Activated CD4-positive, alpha-beta T cell treated with anti-CD3 and anti-CD28 coated beads, Interleukin-2, Interleukin-4, amounts not matched to agents 100 ng/mL and 50 ng/mL, durations not matched to agents 16 hours and 8 hours (primary cell): ENCODE measurements at regions not wholly inside any gene's neighbourhood (a gene's known extent, or its start where the extent isn't known, plus 50 kb on each side); places are given as distances from the start of the nearest gene placed in this dataset.
A peak's percentile ranks its signal among the peaks of the same experiment; 100 is the strongest.

Source experiments
- DNase-seq: peaks from one replicate; pipeline ENCODE4 v3.0.0-alpha.2; 2020; ENCODE audit warnings: low spot score

DNA sequence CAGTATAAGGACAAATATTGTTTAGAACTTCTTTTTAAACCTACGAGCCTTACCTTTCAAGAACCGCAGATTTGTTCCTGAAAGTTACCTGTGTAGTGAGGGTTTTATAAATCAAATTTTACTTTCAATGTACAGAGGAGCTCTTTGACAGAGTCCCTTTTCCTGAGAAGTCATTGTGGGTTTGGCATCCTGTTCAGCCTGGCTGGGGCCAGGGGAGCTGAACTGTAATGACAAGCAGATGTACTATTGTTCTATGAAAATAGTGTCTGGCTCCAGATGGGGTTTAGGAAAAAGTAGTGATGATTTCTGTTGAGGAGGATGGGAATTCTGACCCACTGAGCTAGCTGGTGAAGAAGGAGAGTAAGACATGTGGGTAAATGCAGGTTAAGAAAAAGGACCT is 196.2 kb upstream of the PGRMC2 start:
- no peak for DNase-seq

DNA sequence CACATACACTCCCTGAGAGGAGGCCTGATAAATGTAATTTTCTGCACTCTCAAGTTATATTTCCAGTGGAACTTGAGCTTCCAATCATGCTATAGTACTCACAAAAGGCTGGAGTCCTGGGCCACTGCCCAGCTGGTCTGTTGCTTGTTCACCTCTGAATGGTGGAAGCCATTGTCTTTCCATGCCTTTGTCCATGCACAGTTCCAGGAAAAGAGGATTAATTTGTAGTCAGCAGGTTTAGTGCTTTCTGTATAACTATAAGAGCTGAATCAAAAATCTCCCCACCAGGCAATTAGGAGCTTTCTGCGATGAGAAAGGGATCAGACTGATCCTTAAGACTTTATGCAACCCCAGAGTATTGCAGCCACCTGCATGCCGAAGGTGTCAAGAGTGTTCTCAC is 195.4 kb upstream of the PGRMC2 start:
- no peak for DNase-seq

DNA sequence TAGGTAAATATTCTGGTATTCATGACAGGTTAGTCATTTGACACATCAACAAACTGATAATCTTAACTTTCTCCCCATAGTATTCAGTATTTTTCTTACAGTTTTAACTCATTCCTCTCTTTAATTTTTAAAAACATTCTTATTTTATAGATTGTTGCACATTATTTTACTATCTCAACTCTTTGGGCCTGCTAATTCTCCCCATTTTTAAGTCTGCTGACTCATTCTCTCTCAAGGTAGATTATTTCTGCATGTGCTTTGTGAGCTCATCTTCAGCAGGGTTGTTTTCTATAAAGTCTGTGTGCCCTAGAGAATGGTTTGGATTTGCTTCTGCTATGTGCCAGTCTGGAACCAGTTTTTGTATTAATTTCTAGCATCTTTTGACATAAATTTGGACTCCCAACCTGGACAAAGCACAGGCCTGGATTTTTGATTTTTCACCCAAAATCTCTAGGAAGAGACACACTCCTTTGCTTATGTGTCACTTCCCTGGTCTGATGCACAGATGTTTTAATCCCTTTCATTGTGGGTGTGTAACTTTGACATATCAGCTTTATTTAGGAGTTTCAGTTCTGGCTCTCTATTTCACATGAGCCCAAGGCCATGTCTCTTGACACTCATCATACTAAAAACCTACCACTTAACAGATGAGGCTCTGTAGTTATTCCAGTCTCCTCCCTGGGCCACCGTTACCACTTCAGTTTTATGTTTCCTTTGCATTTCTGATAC is 194.3 kb upstream of the PGRMC2 start:
- no peak for DNase-seq

DNA sequence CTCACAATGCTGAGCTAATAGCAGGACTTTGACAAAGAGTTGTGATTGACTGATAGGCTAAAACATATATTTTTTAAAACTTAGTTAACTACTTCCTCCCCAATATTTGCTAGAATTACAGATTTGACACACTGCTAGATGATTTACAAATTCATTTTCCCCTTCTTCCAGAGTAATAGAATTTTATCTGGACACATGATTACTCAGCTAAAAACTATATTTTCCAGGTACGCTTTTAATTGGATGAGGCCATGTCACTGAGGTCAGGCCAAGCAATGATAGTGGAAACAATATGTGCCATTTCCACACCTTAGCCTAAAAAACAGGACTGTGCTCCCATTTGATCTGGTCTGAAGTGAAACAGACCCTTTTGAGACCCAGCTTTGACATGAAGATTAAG is 193.3 kb upstream of the PGRMC2 start:
- DNase-seq: no peak

DNA sequence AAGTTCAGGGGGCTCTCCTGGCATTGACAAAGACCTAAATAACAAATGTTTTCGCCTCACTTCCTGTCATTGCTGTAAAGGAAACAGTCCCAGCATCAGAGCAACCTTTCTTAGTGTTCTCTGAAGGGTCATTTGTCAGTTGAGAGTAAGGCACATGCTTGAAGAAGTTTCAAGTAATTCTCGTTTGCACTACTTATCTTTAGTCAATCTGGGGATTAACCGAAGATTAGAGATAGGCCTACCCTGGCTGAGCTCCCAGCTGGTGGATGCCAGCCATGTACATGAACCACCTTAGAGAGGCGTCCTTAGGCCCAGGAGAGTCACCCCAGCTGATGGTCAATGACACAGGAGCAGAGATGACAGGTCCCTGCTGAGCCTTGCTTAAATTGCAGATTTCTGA is 189.9 kb upstream of the PGRMC2 start:
- DNase-seq: no peak

DNA sequence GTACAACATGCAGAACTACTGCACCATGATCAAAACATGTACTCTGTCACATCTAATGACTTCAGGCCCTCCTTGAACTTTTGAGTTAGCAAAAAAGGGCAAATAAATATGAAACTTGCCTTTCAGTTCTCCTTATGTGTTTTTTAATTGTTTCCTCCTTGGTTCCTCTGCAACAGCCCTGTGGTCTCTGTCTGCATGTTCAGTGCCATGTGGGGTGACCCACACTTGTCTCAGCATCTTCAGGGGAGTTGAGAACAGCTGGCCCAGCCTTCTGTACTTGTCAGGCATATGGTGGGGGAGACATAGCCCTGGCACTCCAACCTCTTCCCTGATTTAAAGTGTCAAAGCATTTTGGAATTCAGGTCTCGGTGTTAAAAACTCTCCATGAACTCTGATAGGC is 188.0 kb upstream of the PGRMC2 start:
- DNase-seq: no peak

DNA sequence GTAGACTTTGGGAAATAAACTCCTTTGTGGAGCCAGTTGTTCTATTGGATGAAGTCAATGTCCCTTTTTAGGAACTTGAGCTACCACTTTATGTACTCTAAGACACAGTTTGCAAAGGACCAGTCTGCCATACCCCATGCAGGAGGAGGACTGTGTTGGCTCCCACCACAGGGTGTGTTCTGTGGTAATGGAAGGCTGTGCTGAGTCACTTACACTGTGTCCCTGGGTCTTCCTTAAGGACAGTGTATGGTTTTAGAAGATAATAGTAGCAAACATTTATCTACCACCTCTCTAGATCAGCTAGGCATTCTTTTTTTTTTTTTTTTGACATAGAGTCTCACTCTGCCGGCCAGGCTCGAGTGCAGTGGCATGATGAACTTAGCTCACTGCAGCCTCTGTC is 184.0 kb upstream of the PGRMC2 start:
- no peak for DNase-seq

DNA sequence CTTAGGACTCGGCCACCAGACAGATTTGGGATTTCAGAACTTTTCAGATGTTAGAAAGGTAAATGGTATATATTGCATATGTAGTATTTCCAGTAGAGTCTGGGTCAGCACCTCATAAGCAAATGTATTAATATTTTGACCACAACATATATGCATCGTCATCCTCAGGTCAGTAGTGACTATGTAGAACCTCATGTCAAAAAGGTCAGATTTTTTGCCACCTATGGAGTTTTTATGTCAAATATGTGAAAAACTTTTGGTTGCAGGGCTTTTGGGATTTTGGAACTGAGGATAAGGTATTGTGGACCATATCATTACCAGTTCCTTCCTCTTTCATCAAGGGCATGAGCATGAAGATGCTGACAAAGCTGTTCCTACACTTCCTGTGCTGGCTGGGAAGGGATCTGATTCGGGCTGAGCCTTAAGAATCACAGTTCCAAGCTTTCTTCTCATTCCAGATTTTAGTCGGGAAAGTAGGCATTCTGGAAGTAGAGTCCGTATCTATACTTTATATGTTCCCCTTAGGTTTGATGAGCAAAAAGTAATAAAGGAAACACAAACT is 183.0 kb upstream of the PGRMC2 start:
- DNase-seq: no peak

DNA sequence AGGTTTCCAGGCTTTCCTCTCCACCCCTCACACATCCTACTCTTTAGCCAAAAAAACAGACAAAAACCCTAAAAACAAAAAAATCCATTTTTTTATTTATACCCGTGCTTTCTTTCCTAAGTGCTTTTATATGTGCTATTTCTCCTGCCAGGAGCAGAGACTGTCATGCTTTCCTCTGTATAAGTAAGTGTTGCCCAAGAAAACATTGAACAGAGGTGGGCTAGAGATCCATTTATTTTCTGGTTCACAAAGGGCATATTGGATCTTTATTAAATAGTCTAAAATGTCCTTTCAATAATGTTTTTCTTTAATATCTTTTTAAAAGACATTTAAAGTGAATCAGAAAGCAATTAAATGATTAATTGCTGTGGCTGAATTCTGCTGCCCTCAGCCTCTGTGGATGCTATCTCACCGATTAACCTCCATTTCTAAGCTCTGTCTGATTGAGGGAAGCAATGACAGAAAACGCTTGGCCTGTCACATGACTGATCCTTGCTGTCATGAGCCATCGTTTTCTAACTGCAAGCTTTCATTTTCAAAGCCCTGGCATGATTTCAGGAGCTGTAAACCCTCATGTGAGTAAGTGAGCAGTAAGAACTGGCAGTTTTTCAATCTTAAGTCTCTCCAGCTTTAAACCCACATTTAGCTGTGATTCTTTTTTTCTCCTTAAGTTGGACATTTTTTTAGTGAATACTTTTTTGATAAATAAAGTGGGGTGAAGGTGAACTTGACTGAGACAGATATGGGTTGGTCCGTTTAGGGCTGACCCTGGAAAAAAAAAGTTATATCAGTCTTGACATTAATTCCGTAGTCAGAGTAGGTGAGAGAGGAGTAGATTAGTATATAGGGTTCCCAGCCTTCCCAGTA is 180.7 kb upstream of the PGRMC2 start:
- DNase-seq: no peak

DNA sequence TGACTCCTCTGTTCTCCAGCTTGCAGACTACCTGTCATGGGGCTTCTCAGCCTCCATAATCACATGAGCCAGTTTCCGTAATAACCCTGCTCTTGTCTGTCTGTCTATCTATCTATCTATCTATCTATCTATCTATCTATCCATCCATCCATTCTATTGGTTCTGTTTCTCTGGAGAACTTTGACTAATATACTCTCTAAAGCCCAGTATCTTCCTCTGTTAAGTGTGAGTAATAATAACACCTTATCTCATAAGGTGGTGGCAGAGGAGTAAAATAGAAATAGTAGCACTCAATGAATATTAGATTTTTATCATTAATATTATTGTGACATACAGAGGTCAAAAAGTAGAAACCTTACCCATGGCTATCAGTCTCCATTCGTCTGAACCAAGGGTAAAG is 177.9 kb upstream of the PGRMC2 start:
- no peak for DNase-seq

DNA sequence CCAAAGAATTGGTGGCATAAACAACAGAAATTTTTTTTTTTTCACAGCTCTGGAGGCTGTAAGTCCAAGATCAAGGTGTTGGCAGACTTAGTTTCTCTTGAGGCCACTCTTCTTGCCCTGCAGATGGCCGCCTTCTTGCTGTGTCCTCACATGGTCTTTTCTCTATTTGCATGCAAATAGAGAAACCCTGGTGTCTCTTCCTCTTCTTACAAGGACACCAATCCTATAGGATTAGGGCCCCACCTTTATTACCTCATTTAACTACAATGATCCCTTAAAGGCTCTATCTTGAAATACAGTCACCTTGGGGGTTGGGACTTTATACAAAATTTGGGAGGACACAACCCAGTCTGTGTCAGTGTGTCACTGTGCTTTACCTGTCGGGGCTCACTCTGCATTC is 175.4 kb upstream of the PGRMC2 start:
- no peak for DNase-seq

DNA sequence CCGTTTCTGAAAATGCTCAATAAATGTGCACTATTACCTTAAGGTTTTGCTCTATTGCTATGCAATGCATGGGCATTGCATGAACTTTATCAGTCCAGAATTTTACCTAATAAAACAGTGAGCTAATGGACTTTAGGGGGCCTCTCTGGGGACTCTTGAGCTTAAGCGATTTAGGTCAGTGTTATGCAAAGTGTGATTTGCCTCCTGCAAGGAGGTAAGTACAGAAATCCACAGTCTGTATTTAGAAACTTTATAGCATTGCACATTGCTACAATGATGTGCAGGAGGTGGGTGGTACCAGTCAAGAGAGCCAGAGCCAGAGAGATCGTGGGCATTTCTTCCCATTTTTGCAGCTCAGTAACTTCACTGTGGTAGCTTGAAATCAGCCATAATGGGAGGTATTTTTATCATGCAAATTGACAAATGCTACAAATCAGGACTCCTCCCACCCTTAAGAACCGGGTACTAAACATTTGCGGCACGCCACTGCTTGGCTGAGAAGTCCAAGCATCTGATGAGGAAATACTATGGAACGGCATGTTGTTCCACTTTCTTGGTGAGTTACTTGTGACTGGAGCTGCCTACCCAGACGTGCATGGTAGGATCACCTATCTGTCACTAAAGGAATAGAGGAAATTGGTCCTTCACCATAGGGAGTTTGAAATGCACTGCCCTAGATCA is 174.6 kb upstream of the PGRMC2 start:
- DNase-seq: no peak

DNA sequence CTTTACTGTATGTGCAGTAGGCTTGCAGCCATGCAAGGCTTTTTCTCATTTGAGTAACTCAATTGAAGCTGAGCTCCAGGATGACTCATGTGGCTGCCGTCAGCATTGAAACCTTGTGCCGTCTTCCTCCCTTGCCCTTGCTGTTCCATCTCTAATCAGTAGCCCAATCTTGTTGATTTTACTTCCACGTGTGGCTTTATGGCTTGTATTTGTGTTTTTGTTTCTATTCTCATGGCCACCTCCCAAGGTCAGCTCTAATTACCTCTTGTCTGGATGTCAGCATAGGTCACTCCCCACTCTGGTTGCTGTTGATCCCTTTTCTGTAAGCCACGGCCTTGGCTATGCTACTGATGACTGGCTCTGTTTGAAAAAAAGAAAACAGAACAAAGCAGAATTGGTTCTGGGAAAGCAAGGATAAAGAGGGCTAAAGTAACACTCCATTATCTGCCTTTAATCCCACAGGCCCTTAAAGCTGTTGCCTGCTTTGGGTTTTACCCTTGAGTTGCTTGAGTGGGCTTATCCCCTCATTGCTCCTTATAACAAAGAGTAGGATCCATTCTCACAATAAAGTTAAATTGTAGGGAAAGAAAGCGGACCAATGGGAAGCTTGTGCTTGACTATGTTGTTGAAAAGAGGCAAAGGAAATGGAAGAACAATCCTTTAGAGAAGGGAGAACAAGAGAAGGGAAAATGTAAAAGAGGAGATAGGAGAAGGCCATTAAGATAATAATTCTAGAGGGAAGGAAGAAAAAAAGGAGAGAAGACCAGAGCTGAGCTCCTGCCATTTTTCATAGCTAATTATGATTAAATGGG is 173.9 kb upstream of the PGRMC2 start:
- peak; percentile 24 for DNase-seq

DNA sequence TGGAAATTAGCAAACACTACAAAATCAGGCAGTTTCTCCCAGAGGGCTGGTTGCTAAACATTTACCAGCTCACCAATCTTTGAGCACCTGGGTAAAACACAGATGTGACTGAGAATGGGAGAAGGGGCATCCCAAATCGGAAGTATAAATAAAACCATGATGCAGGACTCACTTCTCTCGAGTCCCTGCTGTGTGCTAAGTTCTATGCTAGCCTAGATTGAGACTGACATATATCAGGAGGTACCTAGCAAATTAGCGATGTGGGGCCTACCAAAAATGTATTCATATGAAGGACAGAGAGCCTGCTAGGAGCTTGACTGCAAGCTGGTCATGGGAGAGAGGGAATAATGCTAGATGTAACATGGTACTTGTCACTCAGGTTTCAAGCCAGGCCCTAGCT is 171.9 kb upstream of the PGRMC2 start:
- no peak for DNase-seq

DNA sequence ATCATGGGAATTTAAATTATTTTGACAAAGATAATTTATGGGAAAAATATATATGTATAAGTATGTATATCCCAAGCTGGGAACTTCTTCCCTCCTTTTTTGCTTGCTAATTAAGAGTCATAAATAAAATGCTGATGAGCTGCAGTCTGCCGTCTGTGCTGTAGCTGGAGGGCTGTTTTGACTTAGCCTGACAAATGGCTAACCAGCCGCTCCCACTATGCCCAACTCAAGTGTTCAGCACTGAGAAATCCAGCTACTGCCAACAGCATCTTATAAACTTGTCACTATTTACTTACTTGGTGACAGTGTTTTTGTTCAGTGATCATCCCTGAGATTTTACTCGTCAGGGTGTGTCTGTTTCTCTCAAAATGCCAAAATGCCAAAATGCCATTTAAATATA is 171.2 kb upstream of the PGRMC2 start:
- no peak for DNase-seq

DNA sequence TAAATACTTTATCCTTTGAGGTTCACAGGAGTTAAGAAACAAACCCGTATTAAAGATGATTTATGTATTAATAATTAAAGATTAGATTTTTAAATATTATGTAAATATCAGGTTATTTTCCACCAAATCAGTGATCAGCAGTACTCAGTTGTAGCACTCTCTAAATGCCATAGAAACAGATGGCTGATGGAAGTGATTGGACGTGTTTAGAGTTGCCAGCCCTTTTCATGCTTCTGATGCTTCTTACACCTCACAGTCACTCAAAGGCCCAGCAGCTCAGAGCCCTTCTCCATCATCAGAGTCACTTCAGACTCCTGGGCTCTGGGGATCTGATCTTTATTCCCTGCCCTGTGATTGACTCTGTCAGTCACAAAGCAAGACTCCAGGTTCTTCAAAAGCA is 170.1 kb upstream of the PGRMC2 start:
- no peak for DNase-seq

DNA sequence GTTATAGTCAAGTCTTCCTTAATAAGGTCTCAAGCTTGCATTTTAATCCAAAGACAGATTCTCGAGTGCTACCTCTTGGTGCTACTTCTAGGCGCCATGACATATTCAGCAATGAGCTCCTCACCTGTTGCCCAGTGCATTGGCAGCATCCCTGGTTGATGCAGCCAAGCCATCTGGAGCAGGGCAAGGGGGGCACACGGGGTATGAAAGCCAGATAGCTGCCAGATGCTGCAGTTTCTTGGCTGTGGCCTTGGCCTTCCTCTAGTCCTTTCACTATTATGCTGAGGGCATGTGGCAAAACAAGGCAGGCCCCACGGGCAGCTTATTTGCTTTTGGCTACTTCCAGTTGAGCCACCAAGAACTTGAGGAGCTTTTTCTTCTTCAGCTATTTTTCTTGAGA is 168.6 kb upstream of the PGRMC2 start:
- no peak for DNase-seq

DNA sequence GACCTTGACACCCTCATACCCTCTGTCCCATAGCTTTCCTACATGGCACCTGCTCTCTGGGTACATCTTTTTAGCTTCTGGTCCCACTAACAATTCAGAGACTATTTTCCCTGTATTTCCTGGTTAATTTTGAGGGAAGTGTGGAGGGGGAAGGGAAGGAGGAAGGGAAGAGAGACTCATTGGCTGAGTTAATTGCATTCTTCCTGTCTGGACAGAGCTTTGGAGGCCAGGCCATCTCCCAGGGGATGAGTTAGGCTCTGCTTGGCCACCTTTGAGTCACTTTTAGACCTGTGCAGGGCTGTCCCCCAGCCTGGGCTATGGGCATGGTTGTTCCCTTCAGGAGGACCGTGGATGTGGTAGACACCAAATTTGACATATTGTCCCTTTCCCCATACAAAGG is 167.9 kb upstream of the PGRMC2 start:
- no peak for DNase-seq

DNA sequence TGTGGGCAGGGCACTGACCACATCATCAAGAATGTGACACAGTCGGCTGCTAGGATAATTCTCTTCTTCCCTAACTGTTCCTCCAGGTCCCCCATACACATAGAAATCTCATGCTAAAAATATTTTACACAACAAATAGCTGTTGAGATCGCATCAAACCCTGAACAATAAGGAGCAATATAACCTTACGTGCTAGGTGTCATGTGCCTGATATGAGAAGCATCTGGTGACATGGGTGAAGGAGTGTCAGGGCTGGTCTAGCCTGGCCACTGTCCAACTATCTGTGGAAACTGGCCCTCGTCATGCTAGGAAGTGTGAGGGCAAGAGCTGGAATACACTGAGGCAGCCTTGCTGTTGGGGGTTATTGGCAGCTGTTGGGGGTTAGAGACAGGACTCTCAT is 167.3 kb upstream of the PGRMC2 start:
- no peak for DNase-seq

DNA sequence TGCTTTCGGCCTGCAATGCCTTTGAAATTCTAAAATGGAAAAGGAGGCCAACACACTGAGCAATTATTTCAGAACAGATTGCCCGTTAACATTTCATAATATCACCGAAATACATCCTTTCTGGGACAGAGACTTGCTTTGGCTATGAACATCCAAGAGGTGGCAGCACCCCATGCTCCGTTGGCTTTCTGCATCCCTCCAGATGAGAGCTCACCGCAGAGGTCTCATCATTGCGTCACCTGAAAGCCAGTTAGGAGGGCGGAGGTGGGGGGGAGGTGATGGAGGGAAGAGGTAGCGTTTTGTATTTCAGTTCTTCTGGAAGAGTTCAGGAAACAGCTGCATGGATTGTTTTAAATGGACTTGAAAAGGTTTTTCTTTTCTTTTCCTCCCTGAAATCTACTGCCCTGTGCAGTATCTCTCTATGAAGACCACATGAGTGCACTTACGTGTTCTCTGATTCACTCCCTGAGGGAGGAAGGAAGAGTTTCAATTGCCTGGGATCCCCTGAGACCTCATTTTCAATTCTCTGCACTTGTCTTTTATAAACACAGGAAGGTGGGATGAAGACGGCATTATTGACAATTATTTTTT is 166.8 kb upstream of the PGRMC2 start:
- peak; percentile 68 for DNase-seq

DNA sequence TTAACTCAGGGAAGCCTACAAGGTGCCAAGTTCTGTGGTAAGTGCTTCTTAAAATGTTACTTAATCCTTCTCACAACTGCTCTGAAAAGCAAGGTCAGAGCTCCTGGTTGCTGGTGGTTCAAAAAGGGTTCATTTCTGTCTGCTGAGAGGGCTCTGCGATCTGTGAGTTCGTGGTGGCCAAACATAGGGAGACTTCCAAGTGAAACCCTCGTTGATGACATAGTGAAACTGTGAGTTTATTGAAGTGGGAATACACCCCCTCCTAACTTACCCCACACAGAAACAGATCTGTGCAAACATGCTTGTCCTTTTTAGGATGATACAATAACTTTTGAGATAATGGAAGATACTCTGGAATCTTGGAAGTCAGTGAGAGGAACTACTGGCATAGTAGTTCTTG is 164.8 kb upstream of the PGRMC2 start:
- DNase-seq: no peak
